Stimulated activated CD4-positive, alpha-beta T cell treated with anti-CD3 and anti-CD28 coated beads, Interleukin-2, amount 100 ng/mL, for 48 hours (primary cell): ENCODE measurements at regions not wholly inside any gene's neighbourhood (a gene's known extent, or its start where the extent isn't known, plus 50 kb on each side); places are given as distances from the start of the nearest gene placed in this dataset.
"Not testable (repeated sequence)": the region's sequence is repeated elsewhere in the genome, so short reads cannot be mapped to it uniquely, and the experiment has no call there.

Experiments
- DNase-seq, 2 donors: peaks; one replicate each; pipeline ENCODE4 v3.0.0-alpha.2; 2020

DNA sequence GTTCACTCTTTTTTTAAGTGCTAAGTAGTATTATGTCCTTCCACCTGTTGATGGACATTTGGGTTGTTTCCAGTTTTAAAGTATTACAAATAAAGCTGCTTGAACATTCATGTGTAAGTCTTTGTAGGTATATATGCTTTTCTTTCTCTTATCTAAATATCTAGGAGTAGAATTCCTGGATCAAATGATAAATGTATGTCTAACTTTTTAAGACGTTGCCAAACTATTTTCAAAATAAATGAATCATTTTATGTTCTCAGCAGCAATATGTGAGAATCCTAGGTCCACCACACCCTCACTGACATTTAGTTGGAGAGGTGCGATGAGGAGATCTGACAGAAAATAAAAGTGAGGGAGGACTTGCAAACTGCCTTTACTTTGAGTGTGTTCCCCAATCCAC, 291.7 kb upstream of the UGT8 start:
- DNase-seq, result no peak

DNA sequence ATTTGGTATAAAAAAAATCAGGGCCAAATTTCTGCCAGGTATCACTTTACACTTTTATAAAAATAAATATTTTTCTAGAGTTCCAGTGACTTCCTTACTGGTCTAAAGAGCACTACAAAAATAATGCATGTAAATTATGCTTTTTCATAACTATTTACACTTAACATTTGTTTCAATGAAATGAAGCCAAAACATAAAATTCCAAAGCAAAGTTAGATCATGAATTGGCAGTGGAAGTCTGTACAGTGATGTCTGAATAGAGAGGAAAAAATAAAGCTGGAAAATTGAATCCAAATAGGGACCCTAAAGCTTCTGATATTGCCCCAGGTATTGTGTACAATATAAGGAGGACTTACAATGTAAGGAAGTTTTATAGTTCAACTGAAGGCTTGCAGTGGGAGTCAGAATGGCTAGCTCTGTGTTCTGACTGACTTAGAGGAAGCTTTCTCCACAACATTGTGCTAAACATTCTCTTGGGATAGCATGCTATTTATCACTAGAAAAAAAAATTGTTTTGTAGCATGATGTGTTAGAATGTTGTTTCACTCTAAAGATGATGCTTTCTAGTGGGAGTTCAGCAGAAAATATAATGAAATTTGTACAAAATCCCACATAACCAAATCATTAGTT, 288.2 kb upstream of the UGT8 start:
- DNase-seq, result no peak

DNA sequence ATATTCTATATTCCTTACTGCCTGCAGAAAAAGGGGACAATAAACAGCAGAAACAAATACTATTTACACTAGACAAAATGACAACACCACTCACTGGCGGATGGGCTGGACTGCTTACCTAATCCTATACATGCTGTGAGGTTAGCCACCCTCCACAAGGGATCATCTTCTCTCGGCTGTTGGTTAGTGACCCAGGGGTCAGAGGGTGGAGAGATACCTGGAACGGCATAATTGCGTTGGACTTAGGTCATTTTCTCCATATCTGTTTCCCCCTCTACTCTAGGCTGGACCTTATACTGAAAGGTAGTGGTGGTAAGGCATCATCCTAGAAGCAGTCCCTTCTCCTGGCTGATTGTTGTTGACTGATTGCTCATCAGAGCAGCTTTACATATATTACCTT, 286.8 kb upstream of the UGT8 start:
- DNase-seq, result no peak

DNA sequence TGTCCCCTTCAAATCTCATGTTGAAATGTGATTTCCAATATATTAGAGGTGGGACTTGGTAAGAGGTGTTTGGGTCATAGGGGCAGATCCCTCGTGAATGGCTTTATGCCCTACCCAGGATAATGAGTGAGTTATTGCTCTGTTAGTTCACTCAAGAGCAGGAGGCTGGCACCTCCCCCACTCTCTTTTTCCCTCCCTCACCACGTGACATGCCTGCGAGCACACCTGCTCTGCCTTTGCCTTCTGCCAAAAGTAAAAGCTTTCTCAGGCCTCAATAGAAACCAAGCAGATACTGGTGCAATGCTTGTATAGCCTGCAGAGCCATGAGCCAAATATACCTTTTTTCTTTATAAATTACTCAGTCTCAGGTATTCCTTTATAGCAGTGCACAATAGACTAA, 286.3 kb upstream of the UGT8 start:
- DNase-seq, result no peak

DNA sequence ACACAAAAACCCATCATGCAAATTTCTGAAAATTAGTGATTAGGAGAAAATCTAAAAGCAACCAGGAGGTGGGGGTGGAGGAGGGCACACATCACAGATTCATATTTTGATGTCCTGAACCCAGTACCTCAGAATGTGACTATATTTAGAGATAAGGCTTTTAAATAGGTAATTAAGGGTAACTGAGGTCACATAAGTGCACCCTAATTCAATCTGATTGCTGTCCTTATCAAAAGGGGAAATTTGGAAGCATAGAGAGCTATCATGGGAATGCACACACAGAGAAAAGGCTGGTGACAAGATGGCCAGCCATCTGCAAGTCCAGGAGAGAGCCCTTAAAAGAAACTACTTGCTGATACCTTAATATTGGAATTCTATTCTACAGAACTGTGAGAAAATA, 281.8 kb upstream of the UGT8 start:
- DNase-seq, result no peak

DNA sequence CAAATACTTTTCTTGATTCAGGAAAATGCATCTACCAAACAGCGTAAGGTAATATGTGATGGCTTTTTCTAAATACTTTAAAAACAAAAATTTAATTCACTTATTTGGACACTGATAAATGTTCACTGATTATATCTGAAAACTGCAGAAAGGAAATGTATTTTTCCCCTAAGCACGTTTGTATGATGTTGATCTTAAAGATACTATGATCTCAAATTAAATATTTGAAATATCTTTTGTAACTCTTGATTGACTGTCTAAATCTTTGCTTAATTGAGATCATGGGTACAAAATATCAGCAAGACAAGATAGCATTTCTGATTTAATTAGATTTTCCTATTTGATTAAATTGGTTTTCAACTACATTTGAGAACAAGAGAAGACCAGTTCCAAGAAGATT, 281.0 kb upstream of the UGT8 start:
- DNase-seq, result no peak

DNA sequence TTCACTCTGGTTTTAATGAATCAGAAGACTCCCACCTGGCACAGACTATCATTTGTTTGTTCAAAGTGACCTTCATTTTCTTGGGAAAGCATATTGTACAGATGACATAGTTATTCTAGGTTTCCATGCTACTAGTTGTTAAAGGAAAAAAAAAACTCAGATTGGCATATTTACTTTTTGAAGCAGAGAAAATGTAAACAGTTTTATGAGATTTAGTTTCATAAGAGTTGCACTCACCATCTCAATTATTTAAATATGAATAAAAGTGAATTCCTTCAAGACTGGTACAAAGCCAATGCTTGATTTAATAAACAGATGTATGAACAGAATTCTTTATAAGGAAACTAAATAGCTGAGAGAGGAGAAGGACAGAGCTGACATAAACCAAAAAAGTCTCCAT, 280.3 kb upstream of the UGT8 start:
- DNase-seq, result no peak

DNA sequence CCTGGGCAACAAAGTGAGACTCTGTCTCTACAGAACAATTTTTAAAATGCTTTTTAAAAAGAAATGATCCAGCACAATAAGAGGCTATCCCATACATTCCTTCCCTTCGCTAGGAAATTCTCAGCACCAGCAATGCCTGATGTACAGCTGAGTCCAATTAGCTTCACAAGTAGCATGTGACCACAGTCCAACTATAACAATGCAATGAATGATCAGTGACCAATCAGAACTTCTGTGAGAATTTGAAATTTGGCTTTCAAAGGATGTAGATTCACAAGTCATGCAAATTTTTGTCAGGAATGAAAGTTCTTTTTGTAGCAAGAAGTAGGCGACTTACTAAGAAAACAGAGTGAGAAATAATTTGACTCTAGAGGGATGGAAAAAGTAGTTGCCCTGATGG, 278.5 kb upstream of the UGT8 start:
- no peak for DNase-seq

DNA sequence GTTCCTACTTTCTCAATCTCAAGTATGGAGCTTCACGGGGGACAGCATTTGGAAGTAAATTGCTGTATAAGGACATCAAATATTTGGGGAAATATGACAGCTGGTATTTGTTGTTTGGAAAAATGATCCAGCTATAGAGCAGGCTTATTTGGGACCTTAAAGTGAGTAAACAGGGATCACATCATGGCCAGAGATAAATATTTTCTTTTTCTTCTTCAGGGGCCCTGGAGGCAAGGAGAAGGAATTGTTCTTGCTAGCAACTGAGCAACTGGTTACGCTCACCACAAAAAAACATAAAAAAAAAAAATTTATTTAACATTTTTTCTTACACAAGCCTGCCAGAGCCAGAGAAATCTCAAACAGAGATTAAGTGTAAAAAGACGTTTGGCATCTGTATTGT, 277.2 kb upstream of the UGT8 start:
- DNase-seq, result no peak

DNA sequence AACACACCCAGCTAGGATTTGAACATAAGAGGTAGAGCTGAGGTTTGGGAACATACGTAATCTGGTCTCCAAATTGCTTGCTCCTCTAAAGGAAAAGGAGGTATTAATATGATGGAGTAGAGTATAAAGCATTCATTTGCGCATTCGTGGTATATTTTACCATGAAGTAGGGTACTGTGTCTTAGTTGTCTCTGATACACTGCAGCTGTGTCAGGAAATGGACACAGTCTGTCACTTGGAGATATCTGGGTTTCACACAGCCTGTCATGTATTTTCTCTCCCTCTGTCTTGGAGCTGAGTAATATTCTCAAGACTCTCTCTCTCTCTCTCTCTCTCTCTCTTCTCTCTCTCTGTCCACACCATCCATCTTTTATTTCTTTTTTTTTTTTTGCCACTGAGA, 274.8 kb upstream of the UGT8 start:
- DNase-seq, result no peak

DNA sequence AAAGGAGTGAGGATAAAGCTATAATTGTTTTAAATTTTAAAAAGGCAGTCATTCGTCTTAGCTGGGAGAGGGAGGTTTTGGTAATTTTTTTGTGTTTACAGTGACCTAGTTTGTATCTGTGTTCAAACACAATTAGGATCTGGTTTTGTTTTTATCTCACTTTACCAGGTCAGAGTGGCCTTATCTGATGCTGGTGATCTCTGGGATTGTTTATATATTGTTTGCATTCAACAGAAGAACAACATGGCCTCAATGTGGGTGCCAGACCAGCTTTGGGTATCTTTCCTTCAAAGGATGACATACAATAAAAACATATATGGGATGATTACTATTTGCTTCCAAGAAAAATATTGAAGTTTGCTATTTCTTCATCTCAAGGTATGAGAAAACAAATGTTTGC, 272.2 kb upstream of the UGT8 start:
- no peak for DNase-seq

DNA sequence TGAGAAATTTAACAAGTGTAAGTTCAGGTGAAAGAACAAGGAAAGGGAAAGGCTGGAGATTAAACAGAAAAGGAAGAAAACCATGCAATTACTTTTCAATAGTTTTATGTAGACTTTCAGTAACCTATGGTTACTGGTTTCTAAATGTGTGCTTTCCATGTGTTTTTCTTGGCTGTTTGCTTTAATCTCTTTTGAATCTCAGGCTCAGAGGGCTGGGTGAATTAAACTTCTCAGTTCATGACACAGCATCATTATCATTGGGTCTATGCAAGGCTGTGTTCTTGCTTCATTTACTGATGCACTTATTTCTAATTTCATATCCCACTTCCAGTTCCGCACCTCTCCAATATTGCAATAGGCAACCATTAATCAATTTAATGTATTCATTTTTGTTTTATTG, 266.5 kb upstream of the UGT8 start:
- DNase-seq, result no peak

DNA sequence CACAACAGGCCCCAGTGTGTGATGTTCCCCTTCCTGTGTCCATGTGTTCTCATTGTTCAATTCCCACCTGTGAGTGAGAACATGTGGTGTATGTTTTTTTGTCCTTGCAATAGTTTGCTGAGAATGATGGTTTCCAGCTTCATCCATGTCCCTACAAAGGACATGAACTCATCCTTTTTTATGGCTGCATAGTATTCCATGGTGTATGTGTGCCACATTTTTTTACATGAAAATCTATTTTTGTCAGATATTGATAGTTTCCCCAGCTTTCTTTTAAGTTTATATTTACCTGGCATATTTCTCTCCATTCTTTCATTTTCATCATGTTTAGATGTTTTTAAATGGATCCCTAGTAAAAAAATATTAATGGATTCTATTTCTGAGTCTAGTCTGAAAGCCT, 264.2 kb upstream of the UGT8 start:
- DNase-seq, result not testable (repeated sequence)

DNA sequence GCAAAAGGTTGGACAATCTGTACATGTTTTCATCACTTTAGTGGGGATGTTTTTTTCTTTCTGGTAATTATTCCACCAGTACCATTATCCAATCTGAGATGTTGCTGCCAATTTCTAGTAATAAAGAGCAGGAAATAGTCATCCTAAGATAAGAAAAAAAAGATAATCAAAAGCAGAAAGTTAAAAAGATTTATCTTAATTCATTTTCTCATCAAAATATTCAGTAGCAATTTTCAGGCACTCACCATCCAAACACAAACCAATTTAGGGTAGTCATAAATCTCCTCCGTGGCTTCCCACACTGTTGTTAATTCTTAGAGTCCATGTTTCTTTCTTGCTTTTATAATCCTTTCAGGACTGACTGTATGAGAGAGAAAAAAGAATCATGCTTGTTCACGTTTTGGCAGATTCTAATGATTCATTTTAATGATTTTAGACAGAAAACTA, 263.7 kb upstream of the UGT8 start:
- no peak for DNase-seq

DNA sequence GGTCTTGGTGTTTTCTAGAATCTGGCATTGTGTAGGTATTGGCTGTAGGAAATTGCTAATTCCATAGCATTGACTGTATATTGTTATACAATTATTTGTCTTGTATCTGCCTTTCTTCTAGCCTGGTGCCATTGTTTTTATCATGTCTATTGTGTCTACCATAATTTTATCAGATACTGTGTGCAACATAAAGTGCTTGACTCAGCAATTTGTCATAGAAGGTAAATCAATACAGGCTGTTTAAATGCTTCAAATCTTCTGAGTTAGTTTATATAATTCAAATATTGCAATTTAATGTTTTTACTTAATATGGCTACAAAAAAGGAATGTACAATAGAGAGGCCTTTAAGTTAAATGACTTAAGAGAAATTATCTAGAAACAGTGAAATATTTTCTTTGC, 263.3 kb upstream of the UGT8 start:
- DNase-seq, result no peak

DNA sequence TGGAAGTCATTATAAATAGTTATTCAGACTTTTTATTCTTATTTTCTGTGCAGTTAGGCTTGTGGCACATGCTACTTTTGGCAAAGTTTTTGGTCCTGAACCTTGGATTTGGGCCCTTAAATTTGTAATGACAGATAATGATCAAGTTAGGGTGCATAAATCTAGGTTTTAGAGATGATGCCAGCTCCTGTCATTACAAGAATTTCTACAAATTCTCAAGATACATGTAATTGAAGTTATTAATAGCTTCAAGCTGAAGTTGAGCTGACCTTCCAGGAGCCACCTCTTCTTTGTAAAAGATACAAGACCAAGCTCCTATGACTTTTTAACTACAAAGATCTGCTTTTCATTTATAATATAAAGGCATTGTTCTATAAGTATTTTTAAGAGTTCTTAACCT, 255.6 kb upstream of the UGT8 start:
- DNase-seq, result no peak

DNA sequence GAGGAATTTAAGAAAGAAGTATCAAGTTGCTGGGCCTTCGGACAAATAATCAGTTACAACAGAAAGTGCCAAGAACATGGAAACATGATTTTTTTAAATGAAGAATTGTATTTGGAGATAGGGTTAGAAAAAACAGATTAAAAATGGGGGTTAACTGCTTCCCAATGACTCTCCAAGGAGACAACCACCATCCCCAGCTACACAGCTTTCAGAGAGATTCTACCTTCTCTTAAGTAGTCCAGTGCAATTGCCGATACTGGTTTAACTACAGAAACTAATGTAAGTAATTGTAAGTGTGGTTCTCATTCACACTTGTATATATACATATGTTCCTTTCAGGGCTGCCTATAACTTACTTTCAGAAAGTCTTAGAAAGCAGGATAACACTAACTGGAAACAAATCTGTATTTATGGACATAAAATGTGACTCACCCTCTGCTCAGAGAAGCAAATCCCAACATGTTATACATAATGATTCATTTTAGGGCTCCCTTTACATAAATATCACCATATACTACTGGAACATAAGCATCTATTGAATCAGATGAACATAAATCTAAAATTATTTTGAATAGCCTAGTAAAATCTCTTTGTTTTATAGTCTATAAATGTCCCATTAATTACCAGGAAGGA, 248.9 kb upstream of the UGT8 start:
- no peak for DNase-seq

DNA sequence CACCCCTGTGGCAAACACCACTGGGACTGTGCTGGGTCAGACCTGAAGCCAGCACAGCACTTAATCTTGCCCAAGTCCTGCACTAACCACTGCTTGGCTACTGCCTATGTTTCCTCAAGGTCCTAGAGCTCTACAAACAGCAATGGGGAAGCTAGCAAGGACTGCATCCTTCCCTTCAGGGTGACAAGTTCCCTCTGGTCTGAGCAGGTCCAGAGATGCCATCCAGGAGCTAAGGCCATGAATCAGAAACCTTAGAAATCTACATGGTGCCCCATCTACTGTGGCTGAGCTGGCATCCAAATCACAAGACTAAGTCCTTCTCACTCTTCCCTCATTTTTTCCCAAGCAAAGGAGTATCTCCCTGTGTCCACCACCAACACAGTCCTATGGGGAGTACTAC, 239.7 kb upstream of the UGT8 start:
- no peak for DNase-seq

DNA sequence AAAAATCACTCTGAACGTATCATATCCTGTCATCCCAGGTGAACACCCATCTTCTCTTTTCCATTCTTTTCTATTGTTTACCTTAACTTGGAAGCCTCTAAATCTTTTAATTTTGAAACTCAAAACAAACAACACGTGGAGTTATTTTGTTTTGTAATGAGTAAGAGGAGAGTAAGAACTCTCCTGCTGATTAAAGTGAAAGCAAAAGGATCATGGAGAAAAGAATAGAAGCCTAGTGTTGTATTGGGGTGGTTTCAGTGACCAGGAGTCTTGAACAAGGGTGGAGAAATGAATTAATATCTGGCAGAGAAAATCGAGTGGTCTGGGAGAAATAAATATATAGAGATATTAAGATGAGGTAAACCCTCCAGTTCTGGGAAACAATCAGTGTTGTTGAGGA, 237.4 kb upstream of the UGT8 start:
- DNase-seq, result no peak

DNA sequence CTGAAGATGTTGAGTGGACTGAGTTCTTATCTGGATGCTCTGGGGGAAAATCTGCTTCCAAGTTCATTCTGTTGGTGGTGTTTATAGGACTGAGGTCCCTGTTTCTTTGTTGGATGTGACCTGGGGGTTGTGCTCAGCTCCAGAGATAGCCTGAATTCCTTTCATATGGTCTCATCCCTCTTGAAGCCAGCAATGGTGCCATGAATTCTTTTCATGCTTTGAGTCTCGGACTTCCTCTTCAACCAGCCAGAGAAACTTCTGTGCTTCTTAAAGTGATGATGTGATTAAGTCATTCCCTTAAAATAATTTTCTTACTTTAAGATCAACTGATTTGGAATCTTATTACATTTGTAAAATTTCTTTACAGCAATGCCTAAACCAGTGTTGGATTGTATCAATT, 233.8 kb upstream of the UGT8 start:
- DNase-seq, result no peak

DNA sequence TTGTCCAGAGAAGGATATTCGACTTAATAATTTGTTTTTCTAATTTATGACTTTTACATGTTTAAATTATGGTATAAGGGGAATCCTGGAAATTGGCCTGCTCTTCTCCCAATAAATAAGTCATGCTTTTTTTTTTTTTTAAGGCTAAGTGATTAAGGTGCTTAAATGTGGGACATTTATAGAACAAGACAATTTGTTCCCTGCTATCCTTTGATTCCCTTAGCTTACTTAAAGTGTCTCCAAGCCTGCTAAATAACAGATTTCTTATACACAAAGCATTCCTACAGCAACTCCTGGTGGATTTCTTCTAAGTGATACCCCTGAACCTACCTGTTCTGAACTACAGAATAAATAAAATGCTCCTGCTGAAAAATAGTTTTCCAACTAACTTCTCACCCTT, 233.0 kb upstream of the UGT8 start:
- DNase-seq, result no peak

DNA sequence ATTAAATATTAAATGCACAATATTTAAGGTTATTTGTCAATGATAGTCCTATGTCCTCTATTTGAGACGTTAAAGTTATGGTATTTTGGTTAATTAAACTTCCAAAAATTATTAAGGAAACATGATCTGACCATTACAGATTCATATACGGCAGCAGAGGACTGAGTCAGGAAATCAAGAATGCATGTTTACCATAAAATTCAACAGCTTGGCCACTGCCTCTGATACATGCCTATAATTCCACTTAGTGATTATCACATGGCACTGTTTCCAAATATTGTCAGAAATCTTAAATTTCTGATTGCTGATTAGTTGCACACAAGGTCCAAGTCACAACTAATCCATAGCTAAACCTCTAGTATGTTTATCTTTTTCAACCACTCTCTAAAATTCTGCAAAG, 232.2 kb upstream of the UGT8 start:
- DNase-seq, result no peak

DNA sequence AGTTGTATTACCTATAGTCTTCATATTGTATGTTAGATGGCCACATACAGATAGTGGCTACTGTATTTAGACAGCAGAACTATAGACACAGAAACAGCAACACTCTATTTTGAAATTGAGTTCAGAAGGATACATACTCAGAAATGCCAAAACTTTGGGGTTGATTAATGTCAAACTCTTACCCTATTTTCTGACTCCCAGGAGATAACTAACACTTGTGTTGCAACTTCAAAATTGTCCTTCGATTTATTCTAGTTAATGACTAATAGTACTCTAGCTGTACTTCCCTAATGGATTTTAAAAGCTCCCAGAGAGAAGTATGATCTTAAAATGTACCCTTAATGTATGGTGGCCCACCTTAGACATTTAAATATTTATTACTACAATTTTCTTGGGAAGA, 229.9 kb upstream of the UGT8 start:
- no peak for DNase-seq

DNA sequence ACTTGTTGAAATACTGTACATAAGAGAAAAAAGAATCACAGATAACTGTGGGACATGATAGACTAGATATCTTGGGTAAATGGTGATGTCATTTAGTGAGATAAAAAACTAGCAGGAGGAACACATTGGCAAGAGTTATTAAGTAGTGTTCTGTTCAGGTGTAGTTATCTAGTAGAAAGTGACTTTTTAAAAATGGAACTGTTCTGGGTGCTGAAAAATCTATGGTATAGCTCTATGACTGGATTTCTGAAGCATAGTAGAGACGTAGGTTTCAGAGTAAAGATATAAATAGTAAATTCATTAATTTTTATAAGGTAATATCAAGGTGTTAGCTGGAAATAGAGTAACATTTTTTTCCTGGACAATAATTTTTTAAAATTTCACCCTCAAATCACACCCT, 225.1 kb upstream of the UGT8 start:
- DNase-seq, result no peak

DNA sequence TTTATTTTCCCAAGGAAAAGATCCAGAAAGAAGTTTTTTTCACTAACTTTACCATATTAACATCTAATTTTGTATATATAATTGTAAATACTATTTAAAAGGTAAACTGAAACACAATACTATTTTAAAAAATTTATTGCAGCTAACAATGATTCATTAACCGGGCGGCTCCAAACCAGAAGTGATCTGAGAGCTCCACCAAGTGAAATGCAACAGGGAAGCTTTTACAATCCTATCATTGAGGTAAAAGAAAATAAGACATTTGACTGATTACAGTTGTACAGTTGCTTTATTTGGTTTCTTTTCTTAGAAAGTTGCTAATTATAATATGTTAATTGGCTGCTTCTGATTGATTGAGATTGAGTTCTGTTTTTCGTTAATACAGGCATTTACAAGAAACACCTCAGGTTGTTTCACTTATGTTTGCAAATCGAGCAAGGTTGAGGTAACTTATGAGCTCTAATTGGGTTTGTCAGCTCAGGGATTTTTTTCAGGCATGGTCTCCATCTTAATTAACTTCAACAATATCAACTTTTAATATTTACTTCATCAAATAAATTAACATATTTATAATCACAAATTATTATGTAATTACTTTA, 220.2 kb upstream of the UGT8 start:
- DNase-seq, result no peak
